GM21390 (cell line): ENCODE measurements at regions not wholly inside any gene's neighbourhood (a gene's known extent, or its start where the extent isn't known, plus 50 kb on each side); places are given as distances from the start of the nearest gene placed in this dataset.

Experiments used
- ATAC-seq: cut with Tn5 transposase; IDR thresholded peaks from one replicate; pipeline ENCODE4 v1.9.1; 2021; ENCODE audit not compliant: unreplicated experiment

DNA sequence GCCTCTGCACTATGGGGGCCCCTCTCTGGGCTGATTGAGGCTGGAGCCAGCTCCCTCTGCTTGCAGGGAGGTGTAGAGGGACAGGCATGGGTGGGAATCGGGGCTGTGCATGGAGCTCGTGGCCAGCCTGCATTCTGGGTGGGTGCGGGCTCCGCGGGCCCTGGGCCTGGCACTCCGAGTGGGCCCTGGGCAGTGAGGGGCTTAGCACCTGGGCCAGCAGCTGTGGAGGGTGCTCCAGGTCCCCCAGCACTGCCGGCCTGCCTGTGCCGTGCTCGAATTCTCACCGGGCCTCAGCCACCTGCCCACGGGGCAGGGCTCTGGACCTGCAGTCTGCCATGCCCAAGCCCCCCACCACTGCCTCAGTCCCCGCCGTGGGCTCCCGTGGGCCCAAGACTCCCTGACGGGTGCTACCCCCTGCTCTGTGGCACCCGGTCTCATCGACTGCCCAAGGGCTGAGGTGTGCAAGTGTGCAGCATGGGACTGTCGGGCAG is 681.2 kb downstream of the PDHA2 start:
- no peak for ATAC-seq

DNA sequence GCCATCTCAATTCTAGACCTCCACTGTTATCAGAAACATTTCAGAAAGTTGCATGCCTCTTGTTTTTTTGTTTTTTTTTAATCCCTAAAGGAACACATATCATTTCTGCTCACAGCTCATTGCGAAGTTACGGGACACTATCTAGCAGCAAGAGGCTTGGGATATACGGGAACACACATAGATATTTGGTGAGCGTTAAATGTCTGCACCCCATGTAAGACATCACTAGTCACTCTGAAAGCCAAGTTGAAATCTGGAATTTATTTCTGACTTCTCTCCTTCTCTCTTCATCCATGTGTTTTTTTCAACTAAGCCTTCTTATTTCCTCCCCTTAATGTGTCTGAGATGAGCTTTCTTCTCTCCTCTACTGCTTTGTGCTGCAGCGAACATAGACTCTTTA is 683.7 kb downstream of the PDHA2 start:
- no peak for ATAC-seq

DNA sequence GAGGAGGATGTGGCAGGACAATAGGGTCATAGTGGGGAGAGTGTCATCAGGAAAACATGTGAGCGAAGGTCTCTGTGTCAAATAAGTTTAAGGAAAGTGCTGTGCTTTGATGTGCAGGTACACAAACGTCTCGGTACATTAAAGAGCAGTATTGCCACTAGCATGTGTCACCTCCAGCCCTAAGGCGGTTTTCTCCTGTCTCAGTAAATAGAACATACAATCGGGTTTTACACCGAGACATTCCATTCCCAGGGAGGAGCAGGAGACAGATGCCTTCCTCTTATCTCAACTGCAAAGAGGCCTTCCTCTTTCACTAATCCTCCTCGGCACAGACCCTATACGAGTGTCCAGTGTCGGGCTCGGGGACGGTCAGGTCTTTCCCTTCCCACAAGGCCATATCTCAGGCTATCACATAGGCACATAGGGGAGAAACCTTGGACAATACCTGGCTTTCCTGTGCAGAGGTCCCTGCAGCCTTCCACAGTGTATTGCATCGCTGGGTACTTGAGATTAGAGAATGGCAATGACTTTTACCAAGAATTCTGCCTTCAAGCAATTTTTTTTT is 684.5 kb downstream of the PDHA2 start:
- ATAC-seq: no peak

- no peak for ATAC-seq
Measured at GRCh38 chr4:96525898-96526297, 686.0 kb downstream of the PDHA2 start.

DNA sequence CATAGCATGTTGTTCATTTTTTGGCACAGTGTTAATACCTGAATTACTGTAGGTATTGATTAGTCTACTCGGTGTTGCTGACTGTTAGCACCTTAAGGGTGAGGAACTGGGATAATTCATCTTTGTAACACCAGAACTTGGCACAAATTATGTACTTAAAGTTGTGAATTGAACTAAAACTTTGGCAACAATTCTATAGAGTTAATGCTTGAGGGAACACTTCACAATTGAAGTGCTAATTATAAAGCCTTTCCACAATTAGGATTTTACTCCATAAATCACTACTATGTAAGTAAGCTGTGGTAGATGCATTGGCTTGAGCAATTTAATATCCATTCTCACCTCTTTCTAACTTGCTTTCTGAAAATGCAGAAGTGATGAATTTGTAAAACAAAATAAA is 686.7 kb downstream of the PDHA2 start:
- ATAC-seq: no peak

GRCh38 chr4:96531836-96532235 is 691.9 kb downstream of the PDHA2 start:
- no peak for ATAC-seq

- no peak for ATAC-seq
Measured at GRCh38 chr4:96543346-96543745, 703.5 kb downstream of the PDHA2 start.

- no peak for ATAC-seq
Measured at GRCh38 chr4:96558466-96558865, 718.6 kb downstream of the PDHA2 start.

DNA sequence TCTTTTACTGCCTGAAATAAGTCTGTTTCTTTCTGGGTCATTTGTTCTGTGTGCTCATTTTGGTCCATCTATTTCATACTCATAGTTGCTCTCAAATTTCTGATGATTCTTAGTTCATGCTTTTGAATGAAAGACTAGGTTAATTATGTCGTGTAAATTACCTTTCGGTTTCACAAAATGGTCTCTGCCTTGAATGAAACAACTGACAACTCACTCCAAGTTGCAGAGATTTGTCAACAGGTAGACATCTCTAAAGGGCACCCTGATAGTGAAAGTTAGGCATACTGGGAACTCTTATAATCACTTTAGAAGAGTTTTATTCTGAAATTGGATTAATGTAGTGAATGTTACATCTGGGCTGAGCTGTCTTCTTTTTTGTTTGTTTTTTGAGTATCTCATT is 726.9 kb downstream of the PDHA2 start:
- no peak for ATAC-seq

GRCh38 chr4:96585304-96585703 is 745.4 kb downstream of the PDHA2 start:
- no peak for ATAC-seq

GRCh38 chr4:96593422-96593821 is 753.5 kb downstream of the PDHA2 start:
- ATAC-seq: no peak

DNA sequence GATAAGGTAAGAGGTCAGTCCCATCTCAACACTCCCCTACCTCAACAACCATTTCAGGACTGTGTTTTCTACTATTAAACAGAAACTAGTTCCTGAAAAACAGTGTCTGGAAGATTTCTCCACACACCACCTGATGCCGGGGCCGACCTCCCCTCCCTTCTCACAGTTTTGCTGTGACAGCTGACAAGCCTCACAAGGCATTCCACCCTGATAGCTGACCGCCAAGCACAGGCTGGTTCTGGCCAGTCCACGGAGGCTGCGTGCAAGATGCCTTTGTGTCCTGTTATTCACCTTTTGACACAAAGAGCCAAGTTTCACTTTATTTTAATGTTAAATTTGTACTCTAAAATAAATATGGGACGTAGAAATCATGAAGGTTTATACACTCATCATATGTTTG is 758.6 kb downstream of the PDHA2 start:
- no peak for ATAC-seq

DNA sequence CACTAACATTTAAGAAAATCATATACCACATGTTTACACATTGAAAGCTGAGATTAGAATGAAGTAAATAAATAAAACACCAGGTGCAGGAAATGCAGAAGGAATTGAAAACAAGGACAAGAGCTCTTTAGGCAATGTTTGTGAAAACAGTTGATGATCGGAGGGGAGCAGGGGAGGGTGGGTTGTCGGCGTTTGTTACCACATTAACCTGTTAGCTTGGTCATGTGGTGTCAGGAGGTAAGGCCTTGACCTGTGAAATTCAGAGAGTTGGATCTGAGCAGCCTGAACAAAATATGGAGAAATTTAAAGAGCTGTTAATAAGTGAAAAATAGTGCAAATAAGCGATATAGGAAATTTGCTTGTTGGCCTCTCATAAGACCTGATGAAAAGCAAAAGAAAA is 759.9 kb downstream of the PDHA2 start:
- no peak for ATAC-seq

DNA sequence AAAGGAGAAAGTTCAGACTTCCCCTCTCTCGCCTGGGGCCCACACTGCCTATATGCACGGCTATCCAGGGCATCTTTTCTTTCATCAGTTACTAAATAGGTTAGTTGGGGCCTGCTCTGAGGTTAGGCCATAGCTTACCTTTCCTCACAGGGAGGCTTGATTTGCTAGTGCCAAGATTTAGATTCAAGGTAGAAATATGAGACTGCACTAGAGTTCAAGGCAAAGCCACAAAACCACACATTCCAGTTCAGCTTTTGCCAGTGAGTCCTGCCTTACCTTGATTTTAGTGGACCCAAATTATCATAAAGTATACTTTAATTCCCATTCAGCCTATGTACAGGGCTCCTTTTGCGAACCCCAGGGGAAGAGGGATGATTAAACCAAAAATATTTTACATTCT is 762.8 kb downstream of the PDHA2 start:
- ATAC-seq: no peak

DNA sequence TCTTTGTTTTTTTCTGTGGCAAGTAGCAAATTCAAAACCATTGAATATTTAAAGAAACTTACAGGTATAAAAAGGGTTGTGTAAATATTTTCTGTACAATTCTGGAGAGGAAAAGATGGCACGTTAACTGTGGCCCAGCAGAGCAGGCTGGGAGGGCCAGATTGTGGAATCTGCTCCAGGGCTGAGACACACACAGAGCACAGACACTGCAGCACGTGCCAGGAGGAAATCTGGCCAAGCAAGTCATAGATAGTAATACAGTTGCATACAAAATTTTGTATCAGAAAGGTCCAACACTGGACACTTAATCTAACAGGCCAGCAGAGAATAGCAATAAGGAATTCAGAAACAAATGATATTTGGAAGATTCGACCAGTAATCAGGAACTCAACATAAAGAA is 763.7 kb downstream of the PDHA2 start:
- ATAC-seq: no peak

DNA sequence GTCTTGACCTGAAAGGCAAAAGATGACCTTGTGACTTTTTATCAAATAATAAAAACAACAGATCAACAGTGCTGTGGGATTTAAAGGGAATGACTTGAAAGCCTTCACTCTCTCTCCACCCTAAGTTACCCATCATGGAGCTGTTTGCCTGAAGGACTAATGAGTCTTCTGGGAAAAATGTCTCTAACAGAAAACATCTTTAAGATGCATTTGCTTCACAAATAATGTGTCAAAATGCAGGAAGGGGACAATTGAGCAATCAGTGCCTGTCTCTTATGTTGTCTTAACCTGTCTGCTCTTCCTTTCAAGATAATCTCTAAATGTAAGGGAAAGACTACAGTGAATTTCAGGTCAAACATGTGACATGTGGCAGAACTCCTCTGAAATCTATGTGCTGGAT is 766.6 kb downstream of the PDHA2 start:
- no peak for ATAC-seq

GRCh38 chr4:96626023-96626422 is 786.1 kb downstream of the PDHA2 start:
- no peak for ATAC-seq

DNA sequence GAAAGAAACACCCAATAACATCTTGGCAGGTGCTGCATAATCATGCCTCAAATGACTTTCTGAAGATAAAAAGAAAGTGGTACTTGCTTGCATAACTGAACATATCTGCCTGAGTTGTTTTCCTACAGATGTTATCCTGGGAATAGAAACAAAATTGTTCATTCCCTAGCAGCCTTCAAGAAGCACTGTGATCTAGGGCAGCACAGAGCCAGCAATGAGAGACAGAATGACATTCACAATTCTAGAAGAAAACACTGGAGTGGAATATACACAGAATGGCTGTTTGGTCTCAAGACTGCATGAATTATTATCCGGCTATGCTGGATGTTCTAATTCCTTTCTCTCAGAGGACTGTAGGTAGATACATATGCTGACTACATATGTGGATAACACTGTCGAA is 790.9 kb downstream of the PDHA2 start:
- no peak for ATAC-seq

DNA sequence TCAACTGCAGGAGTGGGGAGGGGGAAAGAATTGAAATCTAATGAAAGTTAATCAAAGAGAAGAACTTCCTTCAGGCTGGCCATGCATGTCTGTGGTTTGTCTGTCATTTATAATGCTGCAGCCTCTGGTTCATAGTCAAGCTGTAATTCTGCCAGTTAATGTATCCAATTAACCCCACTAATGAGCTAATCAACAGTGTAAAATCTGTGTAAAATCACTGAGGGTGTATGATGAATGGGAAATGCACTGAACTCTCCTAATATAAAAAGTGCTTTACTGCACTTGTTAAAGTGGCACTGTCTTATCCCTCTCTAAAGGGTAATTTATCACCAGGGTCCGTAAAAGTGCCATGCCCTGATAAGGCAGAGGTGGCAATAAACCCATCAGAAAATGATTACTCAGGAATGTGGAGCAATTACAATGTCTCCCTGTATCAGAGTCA is 798.1 kb downstream of the PDHA2 start:
- no peak for ATAC-seq

DNA sequence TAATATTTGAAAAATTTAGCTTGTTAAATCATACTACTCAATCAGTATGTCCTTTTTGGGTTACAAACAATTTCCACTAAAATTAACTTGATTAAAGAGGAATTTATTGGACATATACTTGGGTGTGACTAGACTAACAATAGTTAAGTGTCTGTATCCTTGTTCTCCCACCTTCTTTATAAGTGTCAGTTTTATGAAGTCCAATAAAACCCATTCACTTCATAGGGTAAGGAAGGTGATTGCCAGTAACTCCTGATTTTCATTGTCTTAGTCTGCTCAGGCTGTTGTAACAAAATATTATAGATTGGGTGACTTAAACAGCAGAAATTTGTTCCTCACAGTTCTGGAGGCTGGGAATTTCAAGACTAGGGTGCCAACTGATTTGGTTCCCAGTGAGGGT is 800.0 kb downstream of the PDHA2 start:
- no peak for ATAC-seq

- no peak for ATAC-seq
Measured at GRCh38 chr4:96642490-96642889, 802.6 kb downstream of the PDHA2 start.

DNA sequence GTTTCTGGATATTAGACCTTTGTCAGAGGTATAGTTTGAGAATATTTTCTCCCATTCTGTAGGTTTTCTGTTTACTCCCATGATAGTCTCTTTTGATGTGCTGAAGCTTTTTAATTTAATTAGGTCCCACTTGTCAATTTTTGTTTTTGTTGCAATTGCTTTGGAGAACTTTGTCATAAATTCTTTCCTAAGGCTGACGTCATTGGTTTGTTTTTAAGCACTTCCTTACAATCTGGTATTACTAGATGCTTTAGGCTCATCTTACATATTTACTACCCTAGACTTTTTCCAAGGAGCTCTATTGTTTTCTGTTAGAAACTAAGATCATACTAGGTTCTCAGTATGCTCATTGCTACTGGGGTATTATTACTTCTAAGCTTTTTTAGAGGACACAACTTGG is 806.3 kb downstream of the PDHA2 start:
- no peak for ATAC-seq

DNA sequence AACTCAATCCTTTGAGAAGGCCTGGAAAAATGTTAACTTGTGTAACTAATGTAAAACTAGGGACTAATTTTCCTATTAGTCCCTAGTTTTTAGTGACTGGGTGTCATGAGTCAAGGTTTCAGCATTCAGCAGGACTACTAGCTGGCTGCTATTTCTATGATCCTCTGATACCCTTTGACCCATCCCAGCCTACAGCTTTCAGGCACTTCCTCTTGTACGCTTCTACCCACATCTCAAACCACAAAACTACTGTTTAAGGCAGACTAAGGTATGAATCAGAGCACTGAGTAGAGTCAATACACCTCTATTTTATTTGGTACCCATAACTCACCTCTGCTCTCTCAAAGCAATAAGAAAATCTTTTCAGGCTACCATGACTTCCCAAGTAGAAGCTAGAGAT is 809.6 kb downstream of the PDHA2 start:
- ATAC-seq: no peak

DNA sequence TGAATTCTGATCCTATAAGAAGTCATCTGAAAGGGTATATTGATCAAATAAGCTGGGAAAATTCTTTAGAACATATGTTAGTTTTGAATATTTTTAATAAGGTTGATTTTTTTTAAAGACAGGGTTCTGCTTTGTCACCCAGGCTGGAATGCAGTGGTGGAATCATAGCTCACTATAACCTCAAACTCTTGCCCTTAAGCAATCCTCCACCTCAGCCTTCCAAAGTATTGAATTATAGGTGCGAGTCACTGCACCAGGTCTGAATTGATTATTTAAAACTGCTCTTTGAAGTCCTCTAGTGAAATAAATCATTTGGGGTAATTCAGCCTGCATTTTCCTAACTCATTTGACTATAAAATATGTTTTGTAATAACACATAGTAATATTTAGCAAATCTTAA is 812.3 kb downstream of the PDHA2 start:
- ATAC-seq: no peak
